Kidney (tissue), 13 donors: ENCODE measurements at regions not wholly inside any gene's neighbourhood (a gene's known extent, or its start where the extent isn't known, plus 50 kb on each side); places are given as distances from the start of the nearest gene placed in this dataset.

Experiments used
- DNase-seq, 5 donors: peaks; one replicate each; pipeline ENCODE4 v3.0.0-alpha.2; 2013 to 2020
- FAIRE-seq: peaks from 2 replicates; lab custom pipeline; 2012; peaks lifted over from hg19 to GRCh38; lab: Jason Lieb, UNC
- H3K27ac ChIP-seq, 2 donors: one replicate each; pipeline ENCODE4 v1.7.0; 2013; ENCODE audit warnings: low read depth in 2 of 2, low read length in 2 of 2, inconsistent platforms in 1 of 2
- H3K27me3 ChIP-seq: one replicate; pipeline ENCODE4 v1.7.1; 2013; ENCODE audit warnings: low read length, inconsistent platforms; ENCODE audit not compliant: control insufficient read depth, insufficient read depth
- H3K36me3 ChIP-seq, 3 donors: one replicate each; pipeline versions ENCODE4 v1.7.0 to v1.7.1; 2013; ENCODE audit warnings: low read length in 3 of 3, control low read depth in 1 of 3, inconsistent platforms in 1 of 3; ENCODE audit not compliant: insufficient read depth in 3 of 3, control insufficient read depth in 2 of 3
- H3K4me1 ChIP-seq, 3 donors: one replicate each; pipeline versions ENCODE4 v1.7.0 to v1.7.1; 2013; ENCODE audit warnings: low read length in 3 of 3, inconsistent platforms in 1 of 3, low read depth in 1 of 3; ENCODE audit not compliant: control insufficient read depth in 2 of 3, insufficient read depth in 2 of 3
- H3K4me3 ChIP-seq, 3 donors: one replicate each; pipeline versions ENCODE4 v1.7.0 to v1.8.1; 2013; ENCODE audit warnings: low read length in 3 of 3, control low read depth in 1 of 3, inconsistent platforms in 1 of 3
- H3K9ac ChIP-seq, 3 donors: one replicate each; pipeline versions ENCODE4 v1.7.0 to v1.7.1; 2013; ENCODE audit warnings: low read length in 3 of 3, control low read depth in 1 of 3, inconsistent platforms in 1 of 3
- H3K9me3 ChIP-seq, 3 donors: one replicate each; pipeline versions ENCODE4 v1.7.0 to v1.7.1; 2013; ENCODE audit warnings: low read length in 3 of 3, control low read depth in 1 of 3, inconsistent platforms in 1 of 3; ENCODE audit not compliant: control insufficient read depth in 2 of 3, insufficient read depth in 1 of 3
- CTCF ChIP-seq: IDR thresholded peaks from 3 replicates; pipeline ENCODE4 v1.5.1; 2012; ENCODE audit warnings: mild to moderate bottlenecking, moderate library complexity, borderline replicate concordance; ENCODE audit not compliant: insufficient read depth; ENCODE audit errors: extremely low read depth
- intact Hi-C: fragments of 100-400 bp; cut with DNase I; formaldehyde crosslinking; loops from one replicate; pipeline ENCODE4 v1.11.1; 2022
- donor health status: control.
- donor health status: control.
- donor health status: control.
- donor health status: control.
- donor health status: control.
- donor health status: DM: yes; HTN: yes; CAD: no.
- donor health status: Normal renal cell carcinoma (clear cell type).

- TF ChIP-seq CTCF = no peak
- H3K36me3 ChIP-seq = no peaks in the 10 kb centered on the region
- H3K4me3 ChIP-seq = no peak overlapping the region
- no peak overlapping the region for H3K27ac ChIP-seq
- intact Hi-C loops = no loop called here
- FAIRE-seq (no peak), DNase-seq (no peak)
- H3K9ac ChIP-seq = no peak overlapping the region
- no peaks in the 10 kb centered on the region for H3K9me3 ChIP-seq
- H3K27me3 ChIP-seq = no peaks in the 10 kb centered on the region
- no peaks in the 10 kb centered on the region for H3K4me1 ChIP-seq
Observed at GRCh38 chr12:4064008-4064407, 190.8 kb upstream of the PARP11 start.

- TF ChIP-seq CTCF = no peak
- Histone ChIP-seq H3K4me1 (no peaks in the 10 kb centered on the region), H3K27ac (no peak overlapping the region), H3K36me3 (no peaks in the 10 kb centered on the region), H3K27me3 (no peaks in the 10 kb centered on the region), H3K4me3 (no peak overlapping the region), H3K9ac (no peak overlapping the region), H3K9me3 (no peaks in the 10 kb centered on the region)
- intact Hi-C loops = no loop called here
- DNase-seq = no peak
- FAIRE-seq = no peak
Observed at GRCh38 chr12:4059898-4060568, 186.8 kb upstream of the PARP11 start.

- H3K9ac ChIP-seq = no peak overlapping the region
- H3K4me3 ChIP-seq = no peak overlapping the region
- intact Hi-C loops = no loop called here
- no peaks in the 10 kb centered on the region for H3K4me1 ChIP-seq
- no peak for DNase-seq
- no peak overlapping the region for H3K27ac ChIP-seq
- H3K9me3 ChIP-seq = no peaks in the 10 kb centered on the region
- no peaks in the 10 kb centered on the region for H3K36me3 ChIP-seq
- H3K27me3 ChIP-seq = no peaks in the 10 kb centered on the region
- FAIRE-seq = no peak
- no peak for TF ChIP-seq CTCF
Observed at GRCh38 chr12:4056910-4057845, 184.0 kb upstream of the PARP11 start.
